SK-N-SH (cell line): ENCODE measurements at regions not wholly inside any gene's neighbourhood (a gene's known extent, or its start where the extent isn't known, plus 50 kb on each side); places are given as distances from the start of the nearest gene placed in this dataset.
A peak's percentile ranks its signal among the peaks of the same experiment; 100 is the strongest.

Experiments used
- CTCF ChIA-PET: fragments of 300-600, 350-600 bp; formaldehyde crosslinking; extraction: SDS; loops from one replicate; lab custom pipeline; 2021; lab: Yijun Ruan, JAX
- POLR2A ChIA-PET: fragments of 350-600 bp; sonication (Branson Sonifier 250); formaldehyde crosslinking; extraction: SDS; loops from one replicate; lab custom pipeline; 2020; ENCODE audit warnings: antibody characterized with exemption, inconsistent platforms; lab: Yijun Ruan, JAX
- DNase-seq: peaks from one replicate; pipeline ENCODE4 v3.0.0; 2012
- H2AFZ ChIP-seq: fragments of 200-600 bp; sonication (generic); 2 replicates; pipeline ENCODE4 v1.8.1; 2016; ENCODE audit warnings: antibody characterized with exemption, mild to moderate bottlenecking, low read depth
- H3F3A ChIP-seq: fragments of 200-600 bp; sonication (generic); replicated peaks from 2 replicates; pipeline ENCODE3; 2016; ENCODE audit warnings: antibody characterized with exemption, mild to moderate bottlenecking; ENCODE audit not compliant: insufficient read depth
- H3K27ac ChIP-seq, 2 experiments: fragments of 200-500 bp in 1 of 2; fragments of 200-600 bp in 1 of 2; sonication (Bioruptor generic) in 1 of 2; sonication (generic), shearing (Covaris generic) in 1 of 2; 2 replicates each; pipeline versions ENCODE4 v1.5.1 to v1.6.1; 2014 to 2016; ENCODE audit warnings: low read depth in 2 of 2, inconsistent platforms in 1 of 2, low read length in 1 of 2, mild to moderate bottlenecking in 1 of 2, mixed read lengths in 1 of 2
- H3K27me3 ChIP-seq: fragments of 200-600 bp; sonication (generic), shearing (Covaris generic); 2 replicates; pipeline ENCODE4 v1.6.1; 2016; ENCODE audit warnings: mixed run types; ENCODE audit not compliant: insufficient read depth
- H3K36me3 ChIP-seq, 2 experiments: fragments of 200-500 bp in 1 of 2; fragments of 200-600 bp in 1 of 2; sonication (Bioruptor generic) in 1 of 2; sonication (generic) in 1 of 2; replicated peaks in 1 of 2; 2 replicates each; pipeline versions ENCODE3 to v1.5.1; 2014 to 2016; ENCODE audit warnings: low read length in 1 of 2, mild to moderate bottlenecking in 1 of 2; ENCODE audit not compliant: insufficient read depth in 2 of 2, control insufficient read depth in 1 of 2
- H3K4me1 ChIP-seq, 2 experiments: fragments of 200-500 bp in 1 of 2; fragments of 200-600 bp in 1 of 2; sonication (Bioruptor generic) in 1 of 2; sonication (generic), shearing (Covaris generic) in 1 of 2; 2 replicates each; pipeline versions ENCODE4 v1.5.1 to v1.6.1; 2014 to 2016; ENCODE audit warnings: low read depth in 1 of 2, low read length in 1 of 2, mixed run types in 1 of 2; ENCODE audit not compliant: insufficient read depth in 2 of 2, control insufficient read depth in 1 of 2
- H3K4me2 ChIP-seq: fragments of 200-600 bp; sonication (generic), shearing (Covaris generic); 2 replicates; pipeline ENCODE4 v1.6.1; 2017; ENCODE audit warnings: mixed run types
- H3K4me3 ChIP-seq, 2 experiments: fragments of 200-500 bp in 1 of 2; fragments of 200-600 bp in 1 of 2; sonication (Bioruptor generic) in 1 of 2; sonication (generic), shearing (Covaris generic) in 1 of 2; 2 replicates each; pipeline versions ENCODE4 v1.5.1 to v1.8.1; 2014 to 2016; ENCODE audit warnings: low read depth in 2 of 2, inconsistent platforms in 1 of 2, low read length in 1 of 2, mild to moderate bottlenecking in 1 of 2, mixed read lengths in 1 of 2, moderate library complexity in 1 of 2
- H3K79me2 ChIP-seq: fragments of 200-600 bp; sonication (generic); 2 replicates; pipeline ENCODE4 v1.8.1; 2017; ENCODE audit warnings: mild to moderate bottlenecking; ENCODE audit not compliant: insufficient read depth
- H3K9ac ChIP-seq: fragments of 200-600 bp; sonication (generic); 2 replicates; pipeline ENCODE4 v1.6.1; 2017; ENCODE audit warnings: mixed run types
- H3K9me2 ChIP-seq: fragments of 200-600 bp; sonication (generic); 2 replicates; pipeline ENCODE4 v1.6.1; 2017; ENCODE audit warnings: mixed run types
- H3K9me3 ChIP-seq: fragments of 200-600 bp; sonication (generic); 2 replicates; pipeline ENCODE4 v1.6.1; 2017; ENCODE audit warnings: mixed run types, mild to moderate bottlenecking, moderate library complexity
- H4K20me1 ChIP-seq: fragments of 200-600 bp; sonication (generic); 2 replicates; pipeline ENCODE4 v1.6.1; 2017; ENCODE audit warnings: mild to moderate bottlenecking, mixed run types; ENCODE audit not compliant: insufficient read depth
- CHD2 ChIP-seq: fragments of 150-350 bp; IDR thresholded peaks from 2 replicates; pipeline ENCODE4 v1.6.1; 2018; ENCODE audit warnings: low read length; ENCODE audit not compliant: partially characterized antibody
- EP300 ChIP-seq, 2 experiments: IDR thresholded peaks; 2 replicates each; pipeline versions ENCODE4 v1.4.0 to v1.6.1; 2012; ENCODE audit warnings: borderline replicate concordance in 1 of 2, low read depth in 1 of 2, low read length in 1 of 2
- FOSL2 ChIP-seq: IDR thresholded peaks from 2 replicates; pipeline ENCODE4 v1.4.0; 2012; ENCODE audit warnings: low read depth, mild to moderate bottlenecking, moderate library complexity, borderline replicate concordance
- FOXJ3 ChIP-seq: sonication (generic); formaldehyde crosslinking; IDR thresholded peaks from 2 replicates; pipeline ENCODE4 v1.5.1; 2020; ENCODE audit warnings: mild to moderate bottlenecking, missing genetic modification reagents
- FOXM1 ChIP-seq: IDR thresholded peaks from 2 replicates; pipeline ENCODE4 v1.4.0; 2012; ENCODE audit warnings: low read depth, mild to moderate bottlenecking
- GABPA ChIP-seq: IDR thresholded peaks from 2 replicates; pipeline ENCODE4 v1.4.0; 2012; ENCODE audit warnings: low read depth, mild to moderate bottlenecking
- GATA2 ChIP-seq: sonication (generic); formaldehyde crosslinking; IDR thresholded peaks from 2 replicates; pipeline ENCODE4 v1.5.0; 2020; ENCODE audit warnings: mild to moderate bottlenecking, missing genetic modification reagents
- MXI1 ChIP-seq: IDR thresholded peaks from 2 replicates; pipeline ENCODE4 v1.6.1; 2012; ENCODE audit warnings: mild to moderate bottlenecking, low read depth, low read length, improper control_type of control experiment
- NRF1 ChIP-seq: IDR thresholded peaks from 2 replicates; pipeline ENCODE4 v1.6.1; 2012; ENCODE audit warnings: low read depth, mild to moderate bottlenecking, low read length
- RCOR1 ChIP-seq: fragments of 150-350 bp; IDR thresholded peaks from 2 replicates; pipeline ENCODE4 v1.6.1; 2017; ENCODE audit warnings: antibody characterized with exemption, low read length
- RFX5 ChIP-seq: IDR thresholded peaks from 2 replicates; pipeline ENCODE4 v1.6.1; 2012; ENCODE audit warnings: mild to moderate bottlenecking, improper control_type of control experiment, low read length
- SMC3 ChIP-seq: IDR thresholded peaks from 2 replicates; pipeline ENCODE4 v1.6.1; 2012; ENCODE audit warnings: low read depth, low read length, improper control_type of control experiment
- TAF1 ChIP-seq: IDR thresholded peaks from 2 replicates; pipeline ENCODE4 v1.6.1; 2012; ENCODE audit warnings: low read depth, mild to moderate bottlenecking, low read length, moderate library complexity, borderline replicate concordance
- TCF12 ChIP-seq: IDR thresholded peaks from 2 replicates; pipeline ENCODE4 v1.4.0; 2012
- YY1 ChIP-seq: IDR thresholded peaks from 2 replicates; pipeline ENCODE4 v1.4.0; 2012; ENCODE audit warnings: low read depth, mild to moderate bottlenecking
- WGBS: methylation state at CpG from one replicate; pipeline ENCODE4 v1.1.6; 2017; ENCODE audit warnings: low lambda C conversion rate; 5-methylcytosine and 5-hydroxymethylcytosine counted together
- TF ChIP-seq, protein P1 (sequence below): IDR thresholded peaks from 2 replicates; pipeline ENCODE4 v1.4.0; 2012; ENCODE audit warnings: low read depth, borderline replicate concordance
- TF ChIP-seq, protein P2 (sequence below): IDR thresholded peaks from 2 replicates; pipeline ENCODE4 v1.4.0; 2012; ENCODE audit warnings: low read depth, borderline replicate concordance
- TF ChIP-seq, protein P3 (sequence below): IDR thresholded peaks from 2 replicates; pipeline ENCODE4 v1.4.0; 2012; ENCODE audit warnings: low read depth

DNA sequence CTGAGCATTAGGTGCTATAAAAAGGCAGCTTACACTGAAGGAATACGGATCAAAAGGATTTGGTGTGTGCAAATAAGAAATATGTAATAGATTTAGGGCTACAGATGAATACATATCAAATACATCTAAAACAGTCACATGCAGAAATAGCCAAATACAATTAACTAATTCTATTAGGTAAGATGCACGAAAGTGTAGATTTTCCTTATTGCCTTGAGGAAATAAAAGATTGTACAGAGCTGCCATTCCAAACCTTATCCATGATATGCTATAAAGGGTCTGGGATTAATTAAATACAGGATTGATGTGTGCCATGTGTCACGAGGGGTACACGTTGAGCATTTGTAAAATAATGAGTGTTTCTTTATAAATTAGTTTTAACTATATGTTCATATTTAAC, 107.0 kb upstream of the ELOVL6 start:
- Histone ChIP-seq H3F3A (no peaks in the 10 kb centered on the region), H3K36me3 (no peaks in the 10 kb centered on the region), H3K4me3 (no peak overlapping the region), H3K9ac (no peak overlapping the region), H3K79me2 (no peaks in the 10 kb centered on the region), H3K4me1 (peaks cover 0 to 5% of the 10 kb centered on the region in 2 experiments; a peak in 3 of 4 replicates), H3K27ac (no peak overlapping the region), H4K20me1 (no peaks in the 10 kb centered on the region), H3K27me3 (no peaks in the 10 kb centered on the region), H3K4me2 (no peak overlapping the region), H3K9me2 (no peaks in the 10 kb centered on the region), H3K9me3 (no peaks in the 10 kb centered on the region), H2AFZ (no peak overlapping the region)
- ChIA-PET CTCF (interaction anchor here (1.4 to 2.4 kb wide), 4 partner anchors 10 to 306 kb away, joined by 3 to 5 read pairs (median 3); no protein-coding TSS in a partner anchor), POLR2A (no interaction called here)
- 14% methylated on average over 4 of the region's 4 CpGs for WGBS
- no peak for TF ChIP-seq FOSL2
- no peak for TF ChIP-seq YY1
- no peak for TF ChIP-seq GABPA
- peak; percentile 63 for TF ChIP-seq CHD2
- no peak for TF ChIP-seq SMC3
- no peak for TF ChIP-seq RFX5
- no peak for TF ChIP-seq NRF1
- TF ChIP-seq MXI1: no peak
- TF ChIP-seq TCF12: peak; percentile 21; the same call in 1 of the 2 replicates
- TF ChIP-seq, protein P1, sequence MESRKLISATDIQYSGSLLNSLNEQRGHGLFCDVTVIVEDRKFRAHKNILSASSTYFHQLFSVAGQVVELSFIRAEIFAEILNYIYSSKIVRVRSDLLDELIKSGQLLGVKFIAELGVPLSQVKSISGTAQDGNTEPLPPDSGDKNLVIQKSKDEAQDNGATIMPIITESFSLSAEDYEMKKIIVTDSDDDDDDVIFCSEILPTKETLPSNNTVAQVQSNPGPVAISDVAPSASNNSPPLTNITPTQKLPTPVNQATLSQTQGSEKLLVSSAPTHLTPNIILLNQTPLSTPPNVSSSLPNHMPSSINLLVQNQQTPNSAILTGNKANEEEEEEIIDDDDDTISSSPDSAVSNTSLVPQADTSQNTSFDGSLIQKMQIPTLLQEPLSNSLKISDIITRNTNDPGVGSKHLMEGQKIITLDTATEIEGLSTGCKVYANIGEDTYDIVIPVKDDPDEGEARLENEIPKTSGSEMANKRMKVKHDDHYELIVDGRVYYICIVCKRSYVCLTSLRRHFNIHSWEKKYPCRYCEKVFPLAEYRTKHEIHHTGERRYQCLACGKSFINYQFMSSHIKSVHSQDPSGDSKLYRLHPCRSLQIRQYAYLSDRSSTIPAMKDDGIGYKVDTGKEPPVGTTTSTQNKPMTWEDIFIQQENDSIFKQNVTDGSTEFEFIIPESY: no peak
- TF ChIP-seq TAF1: no peak
- no peak for TF ChIP-seq FOXM1
- TF ChIP-seq GATA2 (CRISPR knock-in tag): peak; percentile 63
- TF ChIP-seq EP300 (IDR thresholded peaks at IDR 0.05; ENCODE audit: borderline replicate concordance in 1 of 2, low read depth in 1 of 2, low read length in 1 of 2): peak in 1 of 2 experiments; percentile 79; a peak in 2 of 4 replicates
- TF ChIP-seq, protein P2, sequence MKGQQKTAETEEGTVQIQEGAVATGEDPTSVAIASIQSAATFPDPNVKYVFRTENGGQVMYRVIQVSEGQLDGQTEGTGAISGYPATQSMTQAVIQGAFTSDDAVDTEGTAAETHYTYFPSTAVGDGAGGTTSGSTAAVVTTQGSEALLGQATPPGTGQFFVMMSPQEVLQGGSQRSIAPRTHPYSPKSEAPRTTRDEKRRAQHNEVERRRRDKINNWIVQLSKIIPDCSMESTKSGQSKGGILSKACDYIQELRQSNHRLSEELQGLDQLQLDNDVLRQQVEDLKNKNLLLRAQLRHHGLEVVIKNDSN: no peak
- TF ChIP-seq FOXJ3 (CRISPR knock-in tag): no peak
- TF ChIP-seq, protein P3, sequence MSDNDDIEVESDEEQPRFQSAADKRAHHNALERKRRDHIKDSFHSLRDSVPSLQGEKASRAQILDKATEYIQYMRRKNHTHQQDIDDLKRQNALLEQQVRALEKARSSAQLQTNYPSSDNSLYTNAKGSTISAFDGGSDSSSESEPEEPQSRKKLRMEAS: no peak
- peak; percentile 80; the same call in 1 of the 2 replicates for TF ChIP-seq RCOR1
- DNase-seq: peak; percentile 21
